ENCODE measurements at regions not wholly inside any gene's neighbourhood (a gene's known extent, or its start where the extent isn't known, plus 50 kb on each side); places are given as distances from the start of the nearest gene placed in this dataset.

DNA sequence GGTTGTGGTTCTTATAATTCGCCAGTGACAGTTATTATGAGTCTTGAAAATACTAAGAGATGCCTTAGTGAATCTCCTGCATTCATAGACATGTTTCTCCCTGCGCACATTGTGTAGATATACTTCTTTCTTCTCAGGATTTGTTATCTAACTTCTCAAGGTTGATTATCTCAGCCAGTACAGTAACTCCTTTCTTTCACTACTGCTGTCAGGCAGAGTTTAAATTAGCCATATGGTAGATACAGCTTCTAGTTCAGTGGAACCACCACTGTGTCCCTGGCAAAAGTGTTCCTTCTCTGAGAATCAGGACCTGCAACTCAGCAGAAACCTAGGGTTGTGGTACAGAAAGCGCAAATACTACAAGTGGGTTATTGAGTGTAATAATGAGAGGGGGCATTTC lies 175.0 kb upstream of the SGO1 start:
- WGBS, 2 experiments (ENCODE audit: extremely low coverage in 2 of 2, insufficient read length in 1 of 2) = no CpG with 5 or more reads among the region's 3 CpGs
- dilution Hi-C loops (cut with HindIII; ENCODE audit: low sequenced_read_pairs, unreplicated experiment) = no loop called here

More for the DNA sequence above, 175.0 kb upstream of the SGO1 start:
- H3K9me3 ChIP-seq (ENCODE audit: control insufficient read depth, insufficient read depth, low read length) = no peaks in the 10 kb centered on the region
- in situ Hi-C loops (cut with MboI; ENCODE audit: low sequenced_read_pairs) = no loop called here
- H3K4me3 ChIP-seq (ENCODE audit: insufficient read depth, low read depth, low read length) = no peak overlapping the region
- ATAC-seq (ENCODE audit: low read depth) (no peak), DNase-seq (no peak)
- ChIA-PET POLR2A (ENCODE audit: unreplicated experiment) (no interaction called here), CTCF (no interaction called here)
- no peak overlapping the region for H2AK9ac ChIP-seq (replicated peaks; ENCODE audit: low read depth, low read length, poor library complexity)
- no peak overlapping the region for H3K18ac ChIP-seq (ENCODE audit: low read depth, low read length)
- H3K27ac ChIP-seq (ENCODE audit: insufficient read depth, low read length) = no peak overlapping the region
- H2BK120ac ChIP-seq (ENCODE audit: low read depth, low read length) = no peak overlapping the region
- no peak overlapping the region for H3K4me2 ChIP-seq (ENCODE audit: low read depth, low read length)
- H2BK15ac ChIP-seq (ENCODE audit: low read depth, low read length) = no peak overlapping the region
- H3K14ac ChIP-seq (replicated peaks; ENCODE audit: low read depth, low read length) = no peak overlapping the region
- no peak overlapping the region for H2BK5ac ChIP-seq (ENCODE audit: low read depth, low read length, poor library complexity, severe bottlenecking)
- intact Hi-C loops (cut with micrococcal nuclease) = no loop called here
- H4K20me1 ChIP-seq (ENCODE audit: insufficient read depth, low read length) = no peaks in the 10 kb centered on the region
- H3K9ac ChIP-seq (ENCODE audit: low read depth, low read length) = no peak overlapping the region
- no peak overlapping the region for H4K5ac ChIP-seq (ENCODE audit: low read depth, low read length)
- H2AFZ ChIP-seq (replicated peaks; ENCODE audit: low read length, poor library complexity) = no peak overlapping the region
- no peak overlapping the region for H3K56ac ChIP-seq (ENCODE audit: extremely low read depth, insufficient read depth, low read length)
- no peak overlapping the region for H4K91ac ChIP-seq (ENCODE audit: insufficient read depth, low read depth, low read length)
- no TSS peak for BruUV-seq (replicated peaks)
- H3K36me3 ChIP-seq (ENCODE audit: control insufficient read depth, insufficient read depth, low read length) = no peaks in the 10 kb centered on the region
- H2BK20ac ChIP-seq (ENCODE audit: low read depth, low read length) = no peak overlapping the region
- no peaks in the 10 kb centered on the region for H3K27me3 ChIP-seq (ENCODE audit: control insufficient read depth, insufficient read depth, low read length)
- no peaks in the 10 kb centered on the region for H3K4me1 ChIP-seq (ENCODE audit: control insufficient read depth, insufficient read depth, low read length)
- no peak overlapping the region for H3K23ac ChIP-seq (ENCODE audit: low read depth, low read length)
- no peaks in the 10 kb centered on the region for H3K9me1 ChIP-seq (ENCODE audit: insufficient read depth, low read length)
- no peak overlapping the region for H2AK5ac ChIP-seq (ENCODE audit: low read depth, low read length)
- no peak overlapping the region for H4K8ac ChIP-seq (ENCODE audit: low read depth in 2 of 2, low read length in 2 of 2)
- no peaks in the 10 kb centered on the region for H3K79me1 ChIP-seq (ENCODE audit: low read depth in 1 of 2, low read length in 2 of 2)
- TF ChIP-seq, protein P1, sequence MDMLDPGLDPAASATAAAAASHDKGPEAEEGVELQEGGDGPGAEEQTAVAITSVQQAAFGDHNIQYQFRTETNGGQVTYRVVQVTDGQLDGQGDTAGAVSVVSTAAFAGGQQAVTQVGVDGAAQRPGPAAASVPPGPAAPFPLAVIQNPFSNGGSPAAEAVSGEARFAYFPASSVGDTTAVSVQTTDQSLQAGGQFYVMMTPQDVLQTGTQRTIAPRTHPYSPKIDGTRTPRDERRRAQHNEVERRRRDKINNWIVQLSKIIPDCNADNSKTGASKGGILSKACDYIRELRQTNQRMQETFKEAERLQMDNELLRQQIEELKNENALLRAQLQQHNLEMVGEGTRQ (IDR thresholded peaks at IDR 0.05; ENCODE audit: low read depth, low read length) = no peak
- H3K4ac ChIP-seq (ENCODE audit: low read depth, low read length) = no peak overlapping the region
